Skeletal muscle tissue (tissue), 3 donors: ENCODE measurements at regions not wholly inside any gene's neighbourhood (a gene's known extent, or its start where the extent isn't known, plus 50 kb on each side); places are given as distances from the start of the nearest gene placed in this dataset.
"Not testable (repeated sequence)": the region's sequence is repeated elsewhere in the genome, so short reads cannot be mapped to it uniquely, and the experiment has no call there.

Experiments
- H3K27ac ChIP-seq: one replicate; pipeline ENCODE4 v1.7.0; 2013; ENCODE audit warnings: mild to moderate bottlenecking, low read depth, low read length, inconsistent platforms
- H3K27me3 ChIP-seq, 3 donors: one replicate each; pipeline ENCODE4 v1.7.0; 2013; ENCODE audit warnings: low read length in 3 of 3; ENCODE audit not compliant: control insufficient read depth in 3 of 3, insufficient read depth in 3 of 3
- H3K36me3 ChIP-seq, 3 donors: one replicate each; pipeline ENCODE4 v1.7.0; 2013; ENCODE audit warnings: low read length in 3 of 3; ENCODE audit not compliant: control insufficient read depth in 3 of 3, insufficient read depth in 3 of 3
- H3K4me1 ChIP-seq, 3 donors: one replicate each; pipeline ENCODE4 v1.7.0; 2013; ENCODE audit warnings: low read length in 3 of 3, mild to moderate bottlenecking in 3 of 3; ENCODE audit not compliant: control insufficient read depth in 3 of 3, insufficient read depth in 3 of 3
- H3K4me3 ChIP-seq, 3 donors: one replicate each; pipeline ENCODE4 v1.7.0; 2013; ENCODE audit warnings: low read length in 3 of 3
- H3K9ac ChIP-seq, 3 donors: one replicate each; pipeline ENCODE4 v1.7.0; 2013; ENCODE audit warnings: low read length in 3 of 3, mild to moderate bottlenecking in 3 of 3, moderate library complexity in 2 of 3, low read depth in 1 of 3
- H3K9me3 ChIP-seq, 3 donors: one replicate each; pipeline ENCODE4 v1.7.0; 2013; ENCODE audit warnings: low read length in 3 of 3; ENCODE audit not compliant: control insufficient read depth in 3 of 3
- donor health status: Osteomylitis.

DNA sequence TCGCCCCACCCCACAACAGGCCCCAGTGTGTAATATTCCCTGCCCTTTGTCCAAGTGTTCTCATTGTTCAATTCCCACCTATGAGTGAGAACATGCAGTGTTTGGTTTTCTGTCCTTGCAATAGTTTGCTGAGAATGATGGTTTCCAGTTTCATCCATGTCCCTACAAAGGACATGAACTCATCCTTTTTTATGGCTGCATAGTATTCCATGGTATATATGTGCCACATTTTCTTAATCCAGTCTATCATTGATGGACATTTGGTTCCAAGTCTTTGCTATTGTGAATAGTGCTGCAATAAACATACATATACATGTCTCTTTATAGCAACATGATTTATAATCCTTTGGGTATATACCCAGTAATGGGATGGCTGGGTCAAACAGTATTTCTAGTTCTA is 132.7 kb downstream of the SNX10 start:
- not testable (repeated sequence) for H3K27me3 ChIP-seq, H3K9me3 ChIP-seq, H3K9ac ChIP-seq, H3K4me1 ChIP-seq, H3K4me3 ChIP-seq, H3K36me3 ChIP-seq, H3K27ac ChIP-seq

DNA sequence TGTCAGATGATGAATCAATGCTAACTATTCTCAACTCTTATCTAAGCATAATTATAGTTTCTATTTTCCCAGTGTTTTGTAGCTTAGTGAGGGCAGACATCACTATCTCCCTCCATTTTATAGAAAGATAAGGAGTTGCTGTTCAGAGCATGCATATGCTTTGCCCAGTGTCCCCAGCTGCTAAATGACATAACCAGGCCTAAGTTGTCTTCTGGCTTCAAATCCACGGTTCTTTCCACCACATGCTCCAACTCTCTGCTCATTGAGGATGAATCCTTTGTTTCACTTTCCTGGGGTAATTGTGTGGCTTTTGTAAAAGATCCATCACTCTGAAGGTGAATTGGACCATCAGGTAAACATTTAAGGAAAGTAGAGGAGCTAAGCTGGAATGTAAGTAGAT is 134.0 kb downstream of the SNX10 start:
- Histone ChIP-seq H3K9ac (no peak overlapping the region), H3K36me3 (peaks cover 0 to 3% (median 0%) of the 10 kb centered on the region in 3 donors), H3K9me3 (no peaks in the 10 kb centered on the region), H3K4me3 (no peak overlapping the region), H3K27me3 (no peaks in the 10 kb centered on the region), H3K27ac (no peak overlapping the region), H3K4me1 (no peaks in the 10 kb centered on the region)

DNA sequence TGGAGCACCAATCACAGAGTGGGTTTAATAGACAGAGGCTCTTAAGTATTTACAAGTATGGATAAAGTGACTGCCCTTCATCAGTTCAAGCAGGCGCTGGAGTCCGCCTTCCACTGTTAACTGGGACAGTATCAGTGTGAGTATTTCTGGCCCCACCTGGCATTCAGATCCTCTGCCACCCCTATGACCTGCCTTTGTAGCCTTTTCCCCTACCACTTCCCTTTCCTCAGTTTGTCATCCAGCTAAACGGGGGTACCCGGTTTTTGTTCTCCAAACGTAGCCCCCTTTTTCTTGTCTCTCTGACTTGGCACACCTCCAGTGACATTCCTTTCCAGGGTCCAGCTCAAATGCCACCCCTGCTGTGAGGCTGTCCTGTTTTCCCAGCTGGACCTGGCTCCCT is 134.4 kb downstream of the SNX10 start:
- Histone ChIP-seq H3K4me3 (no peak overlapping the region), H3K4me1 (no peaks in the 10 kb centered on the region), H3K9me3 (no peaks in the 10 kb centered on the region), H3K9ac (no peak overlapping the region), H3K27ac (no peak overlapping the region), H3K36me3 (peaks cover 0 to 3% (median 0%) of the 10 kb centered on the region in 3 donors), H3K27me3 (no peaks in the 10 kb centered on the region)

DNA sequence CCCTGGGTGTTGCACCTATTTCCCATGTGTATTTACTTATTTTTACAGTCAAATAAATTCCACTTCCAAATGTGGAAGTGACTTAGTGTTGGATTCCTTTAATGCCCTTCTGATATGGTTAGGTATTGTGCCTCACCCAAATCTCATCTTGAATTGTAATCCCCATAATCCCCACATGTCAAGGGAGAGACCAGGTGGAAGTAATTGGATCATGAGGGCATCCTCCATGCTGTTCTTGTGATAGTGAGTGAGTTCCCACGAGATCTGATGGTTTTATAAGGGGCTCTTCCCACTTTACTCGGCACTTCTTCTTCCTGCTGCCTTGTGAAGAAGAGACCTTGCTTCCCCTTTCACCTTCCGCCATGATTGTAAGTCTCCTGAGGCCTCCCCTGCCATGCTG is 136.9 kb downstream of the SNX10 start:
- Histone ChIP-seq H3K27ac (no peak overlapping the region), H3K9ac (no peak overlapping the region), H3K4me1 (no peaks in the 10 kb centered on the region), H3K9me3 (no peaks in the 10 kb centered on the region), H3K36me3 (peaks cover 0 to 3% (median 0%) of the 10 kb centered on the region in 3 donors), H3K4me3 (no peak overlapping the region), H3K27me3 (no peaks in the 10 kb centered on the region)

DNA sequence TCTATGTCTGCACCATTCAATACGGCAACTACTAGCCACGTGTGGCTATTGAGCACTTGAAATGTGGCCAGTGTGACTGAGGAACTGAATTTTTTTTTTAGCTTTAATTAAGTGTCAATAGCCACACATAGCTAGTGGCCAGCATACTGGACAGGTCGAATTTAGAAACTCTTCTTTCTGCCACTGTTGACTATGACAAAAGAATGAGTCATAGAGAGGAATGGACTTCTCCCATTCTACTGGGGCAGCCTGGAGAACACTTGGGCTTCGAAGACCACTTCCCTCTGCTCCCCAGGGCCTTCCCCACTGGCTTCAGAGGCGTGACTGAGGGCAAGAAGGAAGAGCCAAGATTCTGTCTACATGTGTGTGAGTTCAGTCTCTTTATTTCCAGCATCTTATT is 137.5 kb downstream of the SNX10 start:
- Histone ChIP-seq H3K4me3 (no peak overlapping the region), H3K9ac (no peak overlapping the region), H3K9me3 (no peaks in the 10 kb centered on the region), H3K27me3 (no peaks in the 10 kb centered on the region), H3K27ac (no peak overlapping the region), H3K36me3 (peaks cover 0 to 3% (median 0%) of the 10 kb centered on the region in 3 donors), H3K4me1 (no peaks in the 10 kb centered on the region)

DNA sequence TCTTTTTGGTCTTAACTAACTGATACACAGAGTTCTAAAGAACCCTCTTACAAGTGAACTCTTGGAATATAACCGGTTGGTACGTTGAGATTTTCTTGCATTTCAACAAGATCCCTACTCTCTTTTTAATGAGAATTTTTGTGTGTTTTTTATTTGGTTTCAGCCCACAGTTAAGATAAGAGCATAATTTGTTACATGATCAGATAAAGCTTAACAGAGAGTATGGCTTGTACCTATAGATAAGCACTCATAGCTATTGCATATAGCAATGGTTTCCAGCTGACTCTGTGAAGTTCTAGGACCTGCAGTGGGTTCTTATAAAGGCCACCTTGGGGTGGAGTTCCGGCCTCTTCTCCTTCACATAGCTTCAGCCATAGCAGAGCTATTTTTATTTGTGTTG is 143.3 kb downstream of the SNX10 start:
- Histone ChIP-seq H3K4me3 (no peak overlapping the region), H3K36me3 (peaks cover 0 to 3% (median 0%) of the 10 kb centered on the region in 3 donors), H3K9me3 (no peaks in the 10 kb centered on the region), H3K27me3 (no peaks in the 10 kb centered on the region), H3K9ac (no peak overlapping the region), H3K27ac (no peak overlapping the region), H3K4me1 (no peaks in the 10 kb centered on the region)

DNA sequence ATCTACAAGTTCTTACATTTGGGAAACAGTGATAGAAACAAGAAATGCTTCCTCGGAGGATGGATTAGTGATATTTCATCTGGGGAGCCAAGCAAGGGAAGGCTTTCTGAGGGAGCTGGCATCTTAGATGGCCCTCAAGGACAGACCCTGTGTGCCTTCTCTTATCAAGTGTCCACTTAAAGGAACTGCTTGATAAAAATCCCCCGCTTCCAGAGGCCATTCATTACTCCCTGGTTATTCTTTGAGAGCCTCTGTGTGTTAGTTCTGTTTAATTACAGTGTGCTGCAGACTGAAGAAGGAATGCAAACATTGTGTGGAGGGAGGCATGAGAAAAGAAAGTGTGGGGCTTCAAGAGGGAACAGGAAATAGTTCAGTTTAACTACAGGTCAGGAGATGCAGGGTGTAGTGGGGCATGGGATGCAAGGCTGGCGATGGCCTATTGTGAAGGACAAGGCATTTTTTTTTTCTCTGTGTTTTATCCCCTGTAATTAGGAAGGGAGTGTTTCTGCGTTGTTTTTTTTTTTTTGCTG is 145.4 kb downstream of the SNX10 start:
- Histone ChIP-seq H3K9me3 (no peaks in the 10 kb centered on the region), H3K27ac (no peak overlapping the region), H3K36me3 (no peaks in the 10 kb centered on the region), H3K4me1 (no peaks in the 10 kb centered on the region), H3K9ac (no peak overlapping the region), H3K4me3 (no peak overlapping the region), H3K27me3 (no peaks in the 10 kb centered on the region)

DNA sequence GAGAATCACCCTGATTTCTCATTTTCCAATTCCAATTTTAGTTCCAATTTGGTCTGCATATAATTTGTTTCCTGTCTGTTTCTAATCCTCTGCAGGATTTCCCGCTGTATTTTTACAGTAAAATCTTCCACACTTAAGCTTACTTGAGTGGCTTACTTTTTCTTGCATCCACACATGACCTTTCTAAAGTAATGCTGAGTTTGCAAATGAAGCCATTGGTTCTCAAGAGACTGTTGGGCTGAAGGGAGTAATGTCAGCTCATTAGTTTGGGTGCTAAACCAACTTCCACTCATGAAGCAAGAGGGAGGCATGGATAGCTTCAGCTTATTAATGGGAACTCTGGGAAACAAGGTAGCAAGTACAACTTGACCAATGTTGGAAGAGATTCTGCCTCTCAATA is 146.4 kb downstream of the SNX10 start:
- no peak overlapping the region for H3K9ac ChIP-seq
- H3K27ac ChIP-seq, result no peak overlapping the region
- H3K9me3 ChIP-seq, result no peaks in the 10 kb centered on the region
- no peak overlapping the region for H3K4me3 ChIP-seq
- H3K27me3 ChIP-seq, result no peaks in the 10 kb centered on the region
- no peaks in the 10 kb centered on the region for H3K36me3 ChIP-seq
- no peaks in the 10 kb centered on the region for H3K4me1 ChIP-seq

DNA sequence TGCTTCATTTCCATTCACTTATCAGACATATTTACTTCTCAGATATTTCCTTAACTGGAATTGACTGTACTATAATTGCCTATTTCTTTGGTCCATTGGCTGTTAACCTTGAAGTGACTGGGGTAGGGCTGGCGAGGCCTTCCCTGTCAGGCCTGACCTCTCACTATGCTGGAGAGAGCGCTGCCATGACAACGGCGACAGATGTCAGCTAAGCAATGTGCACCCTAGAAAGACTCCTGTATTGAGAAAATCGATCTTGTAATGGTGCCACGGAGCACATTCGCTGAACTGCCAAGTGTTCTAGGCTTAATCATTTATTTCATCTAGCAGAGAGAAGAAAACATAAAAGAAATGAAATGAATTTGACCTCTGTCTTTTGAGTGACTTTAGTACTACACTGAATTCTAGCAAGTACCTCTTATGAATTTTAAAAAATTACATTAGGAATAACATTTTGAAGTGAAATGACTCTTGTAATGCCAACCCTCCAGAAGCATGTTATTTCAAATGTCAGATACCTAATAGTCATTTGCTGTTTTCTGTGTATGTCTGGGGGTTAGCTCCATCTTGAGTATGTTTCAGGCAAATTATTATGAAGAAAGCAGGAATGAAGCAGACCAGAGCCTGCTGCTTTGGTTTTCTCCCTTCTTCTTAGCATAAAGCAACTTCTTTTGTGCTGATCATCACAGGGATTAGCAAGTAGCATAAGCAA is 148.0 kb downstream of the SNX10 start:
- no peaks in the 10 kb centered on the region for H3K4me1 ChIP-seq
- H3K4me3 ChIP-seq, result no peak overlapping the region
- H3K27ac ChIP-seq, result no peak overlapping the region

DNA sequence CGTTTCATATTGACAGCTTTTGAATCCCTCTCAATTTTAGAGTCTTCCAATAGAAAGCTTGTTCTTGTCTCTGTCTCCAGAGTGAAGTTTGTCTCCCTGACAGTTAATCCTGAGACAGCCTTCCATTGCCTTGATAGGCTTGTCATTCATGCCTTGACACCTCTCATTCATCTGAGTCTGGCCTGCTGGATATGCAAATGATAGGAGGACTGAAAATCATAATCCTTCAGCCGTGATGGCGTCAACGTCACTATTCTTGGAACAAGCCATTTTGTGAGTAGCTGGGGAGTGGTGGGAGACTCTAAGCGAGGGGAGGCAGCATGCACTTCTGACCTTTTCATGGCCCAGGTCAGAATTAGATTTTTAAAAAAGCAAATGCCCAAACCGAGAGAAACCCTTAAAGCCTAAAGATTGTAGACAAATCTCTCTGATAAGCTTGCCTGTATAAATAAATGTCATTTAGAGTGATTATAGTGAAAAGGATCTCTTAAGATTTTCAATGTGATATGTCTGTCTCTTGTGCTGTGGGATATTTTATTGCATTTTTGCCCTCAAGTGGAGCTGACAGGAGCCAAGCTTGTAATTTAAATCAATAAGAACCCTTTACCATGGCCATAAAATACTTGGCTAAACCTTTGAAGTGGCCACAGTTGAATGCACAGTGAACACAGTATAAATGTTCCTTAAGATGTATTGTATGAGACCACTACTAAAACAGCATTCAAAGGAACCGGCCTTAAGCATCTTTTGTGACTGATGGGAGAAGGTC is 148.8 kb downstream of the SNX10 start:
- Histone ChIP-seq H3K4me3 (no peak overlapping the region), H3K9me3 (no peaks in the 10 kb centered on the region), H3K4me1 (no peaks in the 10 kb centered on the region), H3K36me3 (no peaks in the 10 kb centered on the region), H3K27ac (no peak overlapping the region), H3K27me3 (no peaks in the 10 kb centered on the region), H3K9ac (no peak overlapping the region)

More for the DNA sequence above, 148.0 kb downstream of the SNX10 start:
- Histone ChIP-seq H3K27me3 (no peaks in the 10 kb centered on the region), H3K9me3 (no peaks in the 10 kb centered on the region), H3K36me3 (no peaks in the 10 kb centered on the region), H3K9ac (no peak overlapping the region)
